ENCODE measurements at regions not wholly inside any gene's neighbourhood (a gene's known extent, or its start where the extent isn't known, plus 50 kb on each side); places are given as distances from the start of the nearest gene placed in this dataset.

- ATAC-seq = no peak
- POLR2A ChIA-PET = no interaction called here
- TF ChIP-seq EMX1 (CRISPR knock-in tag; IDR thresholded peaks at IDR 0.05) (no peak), MLX (CRISPR knock-in tag; IDR thresholded peaks at IDR 0.05) (no peak), ELF4 (CRISPR knock-in tag; IDR thresholded peaks at IDR 0.05; ENCODE audit: low read depth) (no peak), ZNF396 (CRISPR knock-in tag; IDR thresholded peaks at IDR 0.05; ENCODE audit: borderline replicate concordance) (no peak), ATF1 (CRISPR knock-in tag; IDR thresholded peaks at IDR 0.05) (no peak), ZNF317 (CRISPR knock-in tag; IDR thresholded peaks at IDR 0.05; ENCODE audit: borderline replicate concordance, low read depth) (no peak), ZBTB21 (CRISPR knock-in tag; IDR thresholded peaks at IDR 0.05; ENCODE audit: borderline replicate concordance) (no peak)
- TF ChIP-seq, protein P1, sequence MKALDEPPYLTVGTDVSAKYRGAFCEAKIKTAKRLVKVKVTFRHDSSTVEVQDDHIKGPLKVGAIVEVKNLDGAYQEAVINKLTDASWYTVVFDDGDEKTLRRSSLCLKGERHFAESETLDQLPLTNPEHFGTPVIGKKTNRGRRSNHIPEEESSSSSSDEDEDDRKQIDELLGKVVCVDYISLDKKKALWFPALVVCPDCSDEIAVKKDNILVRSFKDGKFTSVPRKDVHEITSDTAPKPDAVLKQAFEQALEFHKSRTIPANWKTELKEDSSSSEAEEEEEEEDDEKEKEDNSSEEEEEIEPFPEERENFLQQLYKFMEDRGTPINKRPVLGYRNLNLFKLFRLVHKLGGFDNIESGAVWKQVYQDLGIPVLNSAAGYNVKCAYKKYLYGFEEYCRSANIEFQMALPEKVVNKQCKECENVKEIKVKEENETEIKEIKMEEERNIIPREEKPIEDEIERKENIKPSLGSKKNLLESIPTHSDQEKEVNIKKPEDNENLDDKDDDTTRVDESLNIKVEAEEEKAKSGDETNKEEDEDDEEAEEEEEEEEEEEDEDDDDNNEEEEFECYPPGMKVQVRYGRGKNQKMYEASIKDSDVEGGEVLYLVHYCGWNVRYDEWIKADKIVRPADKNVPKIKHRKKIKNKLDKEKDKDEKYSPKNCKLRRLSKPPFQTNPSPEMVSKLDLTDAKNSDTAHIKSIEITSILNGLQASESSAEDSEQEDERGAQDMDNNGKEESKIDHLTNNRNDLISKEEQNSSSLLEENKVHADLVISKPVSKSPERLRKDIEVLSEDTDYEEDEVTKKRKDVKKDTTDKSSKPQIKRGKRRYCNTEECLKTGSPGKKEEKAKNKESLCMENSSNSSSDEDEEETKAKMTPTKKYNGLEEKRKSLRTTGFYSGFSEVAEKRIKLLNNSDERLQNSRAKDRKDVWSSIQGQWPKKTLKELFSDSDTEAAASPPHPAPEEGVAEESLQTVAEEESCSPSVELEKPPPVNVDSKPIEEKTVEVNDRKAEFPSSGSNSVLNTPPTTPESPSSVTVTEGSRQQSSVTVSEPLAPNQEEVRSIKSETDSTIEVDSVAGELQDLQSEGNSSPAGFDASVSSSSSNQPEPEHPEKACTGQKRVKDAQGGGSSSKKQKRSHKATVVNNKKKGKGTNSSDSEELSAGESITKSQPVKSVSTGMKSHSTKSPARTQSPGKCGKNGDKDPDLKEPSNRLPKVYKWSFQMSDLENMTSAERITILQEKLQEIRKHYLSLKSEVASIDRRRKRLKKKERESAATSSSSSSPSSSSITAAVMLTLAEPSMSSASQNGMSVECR (CRISPR knock-in tag; IDR thresholded peaks at IDR 0.05; ENCODE audit: borderline replicate concordance) = no peak
- H3K4me3 Mint-ChIP-seq = no peak overlapping the region
- H3K27me3 Mint-ChIP-seq (ENCODE audit: low read depth) = no peaks in the 10 kb centered on the region; the same call in 1 of the 2 replicates
- no peak for DNase-seq (ENCODE audit: low spot score)
- H3K4me1 Mint-ChIP-seq = peaks cover 23% of the 10 kb centered on the region
- H3K9me3 Mint-ChIP-seq = no peaks in the 10 kb centered on the region
- H3K27ac Mint-ChIP-seq = no peak overlapping the region
- H3K36me3 Mint-ChIP-seq = no peaks in the 10 kb centered on the region
- CTCF ChIA-PET = interaction anchor here (1.5 to 2.3 kb wide), 5 partner anchors 28 to 660 kb away, joined by 3 to 25 read pairs (median 5); no protein-coding TSS in a partner anchor
Observed at GRCh38 chr6:25222006-25222678, 57.0 kb upstream of the CARMIL1 start.

GRCh38 chr6:25223490-25223991 is 55.6 kb upstream of the CARMIL1 start:
- Mint-ChIP-seq H3K27me3 (ENCODE audit: low read depth) (no peaks in the 10 kb centered on the region; the same call in 1 of the 2 replicates), H3K4me1 (peaks cover 23% of the 10 kb centered on the region), H3K27ac (no peak overlapping the region), H3K9me3 (no peaks in the 10 kb centered on the region), H3K36me3 (no peaks in the 10 kb centered on the region), H3K4me3 (no peak overlapping the region)
- TF ChIP-seq SMAD3 (CRISPR knock-in tag; IDR thresholded peaks at IDR 0.05; ENCODE audit: borderline replicate concordance) (no peak), E2F5 (CRISPR knock-in tag; IDR thresholded peaks at IDR 0.05) (0 out of 2 replicates have a peak, but pooled peaks have one; percentile 18), ZNF121 (CRISPR knock-in tag; IDR thresholded peaks at IDR 0.05) (no peak), CTCF (IDR thresholded peaks at IDR 0.05) (peak; percentile 69)
- DNase-seq (ENCODE audit: low spot score) = peak; percentile 71
- ATAC-seq = peak; percentile 55
- POLR2A ChIA-PET = no interaction called here
- CTCF ChIA-PET = interaction anchor here (0.5 to 2.3 kb wide), 45 partner anchors 9 to 658 kb away, joined by 3 to 25 read pairs (median 4); partner anchors contain the start of genes CARMIL1 and SCGN

GRCh38 chr6:25224242-25224641 is 54.9 kb upstream of the CARMIL1 start:
- H3K4me1 Mint-ChIP-seq = peaks cover 16% of the 10 kb centered on the region
- no peak overlapping the region for H3K27ac Mint-ChIP-seq
- no peak for DNase-seq (ENCODE audit: low spot score)
- no peak overlapping the region for H3K4me3 Mint-ChIP-seq
- no peak for ATAC-seq
- H3K36me3 Mint-ChIP-seq = no peaks in the 10 kb centered on the region
- ChIA-PET CTCF (interaction anchor here (0.5 to 2.3 kb wide), 23 partner anchors 8 to 658 kb away, joined by 3 to 25 read pairs (median 6); partner anchors contain the start of genes CARMIL1 and SCGN), POLR2A (no interaction called here)
- H3K27me3 Mint-ChIP-seq (ENCODE audit: low read depth) = no peaks in the 10 kb centered on the region; the same call in 1 of the 2 replicates
- H3K9me3 Mint-ChIP-seq = no peaks in the 10 kb centered on the region
- TF ChIP-seq RELA (CRISPR knock-in tag; IDR thresholded peaks at IDR 0.05; ENCODE audit: borderline replicate concordance) (no peak), FOXP1 (CRISPR knock-in tag; IDR thresholded peaks at IDR 0.05; ENCODE audit: borderline replicate concordance) (no peak), STAT6 (CRISPR knock-in tag; conservative IDR thresholded peaks at IDR 0.05; ENCODE audit: low read depth) (no peak)
- TF ChIP-seq, protein P2, sequence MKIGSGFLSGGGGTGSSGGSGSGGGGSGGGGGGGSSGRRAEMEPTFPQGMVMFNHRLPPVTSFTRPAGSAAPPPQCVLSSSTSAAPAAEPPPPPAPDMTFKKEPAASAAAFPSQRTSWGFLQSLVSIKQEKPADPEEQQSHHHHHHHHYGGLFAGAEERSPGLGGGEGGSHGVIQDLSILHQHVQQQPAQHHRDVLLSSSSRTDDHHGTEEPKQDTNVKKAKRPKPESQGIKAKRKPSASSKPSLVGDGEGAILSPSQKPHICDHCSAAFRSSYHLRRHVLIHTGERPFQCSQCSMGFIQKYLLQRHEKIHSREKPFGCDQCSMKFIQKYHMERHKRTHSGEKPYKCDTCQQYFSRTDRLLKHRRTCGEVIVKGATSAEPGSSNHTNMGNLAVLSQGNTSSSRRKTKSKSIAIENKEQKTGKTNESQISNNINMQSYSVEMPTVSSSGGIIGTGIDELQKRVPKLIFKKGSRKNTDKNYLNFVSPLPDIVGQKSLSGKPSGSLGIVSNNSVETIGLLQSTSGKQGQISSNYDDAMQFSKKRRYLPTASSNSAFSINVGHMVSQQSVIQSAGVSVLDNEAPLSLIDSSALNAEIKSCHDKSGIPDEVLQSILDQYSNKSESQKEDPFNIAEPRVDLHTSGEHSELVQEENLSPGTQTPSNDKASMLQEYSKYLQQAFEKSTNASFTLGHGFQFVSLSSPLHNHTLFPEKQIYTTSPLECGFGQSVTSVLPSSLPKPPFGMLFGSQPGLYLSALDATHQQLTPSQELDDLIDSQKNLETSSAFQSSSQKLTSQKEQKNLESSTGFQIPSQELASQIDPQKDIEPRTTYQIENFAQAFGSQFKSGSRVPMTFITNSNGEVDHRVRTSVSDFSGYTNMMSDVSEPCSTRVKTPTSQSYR (CRISPR knock-in tag; IDR thresholded peaks at IDR 0.05) = no peak

All from WTC11 (cell line).